ENCODE measurements at regions not wholly inside any gene's neighbourhood (a gene's known extent, or its start where the extent isn't known, plus 50 kb on each side); places are given as distances from the start of the nearest gene placed in this dataset.

GRCh38 chr11:19499999-19500398 lies 212.6 kb upstream of the NAV2 start:
- TF ChIP-seq POLR2AphosphoS5 (IDR thresholded peaks at IDR 0.05; ENCODE audit: low read depth, low read length) = no peak
- TF ChIP-seq, protein P1, sequence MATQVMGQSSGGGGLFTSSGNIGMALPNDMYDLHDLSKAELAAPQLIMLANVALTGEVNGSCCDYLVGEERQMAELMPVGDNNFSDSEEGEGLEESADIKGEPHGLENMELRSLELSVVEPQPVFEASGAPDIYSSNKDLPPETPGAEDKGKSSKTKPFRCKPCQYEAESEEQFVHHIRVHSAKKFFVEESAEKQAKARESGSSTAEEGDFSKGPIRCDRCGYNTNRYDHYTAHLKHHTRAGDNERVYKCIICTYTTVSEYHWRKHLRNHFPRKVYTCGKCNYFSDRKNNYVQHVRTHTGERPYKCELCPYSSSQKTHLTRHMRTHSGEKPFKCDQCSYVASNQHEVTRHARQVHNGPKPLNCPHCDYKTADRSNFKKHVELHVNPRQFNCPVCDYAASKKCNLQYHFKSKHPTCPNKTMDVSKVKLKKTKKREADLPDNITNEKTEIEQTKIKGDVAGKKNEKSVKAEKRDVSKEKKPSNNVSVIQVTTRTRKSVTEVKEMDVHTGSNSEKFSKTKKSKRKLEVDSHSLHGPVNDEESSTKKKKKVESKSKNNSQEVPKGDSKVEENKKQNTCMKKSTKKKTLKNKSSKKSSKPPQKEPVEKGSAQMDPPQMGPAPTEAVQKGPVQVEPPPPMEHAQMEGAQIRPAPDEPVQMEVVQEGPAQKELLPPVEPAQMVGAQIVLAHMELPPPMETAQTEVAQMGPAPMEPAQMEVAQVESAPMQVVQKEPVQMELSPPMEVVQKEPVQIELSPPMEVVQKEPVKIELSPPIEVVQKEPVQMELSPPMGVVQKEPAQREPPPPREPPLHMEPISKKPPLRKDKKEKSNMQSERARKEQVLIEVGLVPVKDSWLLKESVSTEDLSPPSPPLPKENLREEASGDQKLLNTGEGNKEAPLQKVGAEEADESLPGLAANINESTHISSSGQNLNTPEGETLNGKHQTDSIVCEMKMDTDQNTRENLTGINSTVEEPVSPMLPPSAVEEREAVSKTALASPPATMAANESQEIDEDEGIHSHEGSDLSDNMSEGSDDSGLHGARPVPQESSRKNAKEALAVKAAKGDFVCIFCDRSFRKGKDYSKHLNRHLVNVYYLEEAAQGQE (IDR thresholded peaks at IDR 0.05; ENCODE audit: insufficient read depth in 1 of 2, low read depth in 2 of 2, low read length in 1 of 2) = no peak
